HG03378 (cell line): ENCODE measurements at regions not wholly inside any gene's neighbourhood (a gene's known extent, or its start where the extent isn't known, plus 50 kb on each side); places are given as distances from the start of the nearest gene placed in this dataset.
"Not testable (repeated sequence)": the region's sequence is repeated elsewhere in the genome, so short reads cannot be mapped to it uniquely, and the experiment has no call there.

Source experiments
- ATAC-seq: cut with Tn5 transposase; IDR thresholded peaks from one replicate; pipeline ENCODE4 v1.9.1; 2021; ENCODE audit warnings: mild to moderate bottlenecking, moderate library complexity; ENCODE audit not compliant: unreplicated experiment

DNA sequence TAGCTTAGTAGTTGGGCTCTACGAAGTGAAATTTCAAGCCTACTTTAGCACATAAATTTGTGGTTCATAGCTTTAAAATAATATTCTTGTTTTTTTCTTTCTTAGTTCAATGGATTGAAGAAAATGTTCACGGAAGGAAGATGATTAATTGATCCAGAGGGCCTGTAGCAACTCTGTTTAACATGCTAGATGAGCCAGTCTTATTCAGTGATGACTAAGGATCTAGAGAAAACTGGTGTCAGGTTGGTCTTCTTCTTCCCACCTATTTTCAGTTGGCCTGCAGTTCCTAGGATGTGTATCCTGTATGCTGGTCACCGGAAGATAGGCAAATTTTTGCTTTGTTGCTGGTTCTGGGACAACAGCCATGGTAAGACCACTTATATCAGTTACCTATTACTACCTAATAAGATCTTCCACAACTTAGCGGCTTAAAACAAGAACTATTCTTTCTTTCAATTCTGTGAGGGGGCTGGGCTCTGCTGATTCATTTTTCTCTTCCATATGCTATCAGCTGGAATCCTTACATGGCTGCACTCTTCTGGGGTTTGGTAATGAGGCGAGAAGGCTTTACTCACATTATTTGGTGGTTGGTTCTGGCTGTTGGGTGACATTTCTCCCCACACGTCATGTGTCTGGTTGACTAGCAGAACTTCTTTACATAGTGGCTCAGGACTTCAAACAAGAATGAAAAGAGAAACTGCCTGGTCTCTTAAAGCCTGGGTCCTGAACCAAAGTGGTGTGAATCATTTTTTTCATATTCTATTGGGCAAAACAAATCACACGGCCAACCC lies 182.7 kb upstream of the ACTBL2 start:
- no peak for ATAC-seq

DNA sequence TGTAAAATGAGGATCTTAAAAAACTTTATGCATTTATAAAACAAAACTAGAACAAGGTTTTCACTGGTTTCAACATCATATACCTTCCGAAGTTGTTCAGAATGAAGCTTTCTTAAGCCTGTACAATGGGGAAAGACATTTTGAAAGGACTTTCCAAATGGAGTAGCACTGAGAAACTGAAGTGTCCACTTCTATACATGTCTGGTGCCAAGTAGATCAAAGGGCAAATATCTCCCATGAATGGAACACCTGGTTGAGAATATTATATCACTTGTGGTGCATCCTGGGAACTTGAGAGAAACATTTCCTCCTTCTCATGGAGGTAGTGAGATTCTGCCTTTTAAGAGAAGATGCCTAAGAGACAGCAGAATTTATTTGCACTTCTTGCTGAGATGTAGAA lies 182.1 kb upstream of the ACTBL2 start:
- no peak for ATAC-seq

DNA sequence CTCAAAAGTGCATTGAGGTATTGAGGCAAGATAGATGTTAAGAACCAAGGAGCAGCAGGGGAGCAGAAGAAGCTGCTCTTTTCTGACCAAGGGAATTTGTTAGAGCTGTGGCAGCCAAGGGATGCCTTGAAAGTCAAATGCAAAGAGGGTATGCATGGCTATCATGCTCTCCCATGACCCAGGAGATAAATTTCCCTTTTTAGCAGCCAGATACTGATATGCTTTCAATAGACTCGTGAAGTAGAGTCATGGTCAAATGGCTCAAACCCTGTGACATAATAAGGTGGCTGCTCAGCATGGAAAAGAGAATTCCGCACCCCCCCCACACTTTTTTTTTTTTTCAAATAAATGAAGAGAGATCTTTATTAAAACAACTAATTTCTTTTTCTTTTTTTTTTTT lies 180.9 kb upstream of the ACTBL2 start:
- no peak for ATAC-seq

DNA sequence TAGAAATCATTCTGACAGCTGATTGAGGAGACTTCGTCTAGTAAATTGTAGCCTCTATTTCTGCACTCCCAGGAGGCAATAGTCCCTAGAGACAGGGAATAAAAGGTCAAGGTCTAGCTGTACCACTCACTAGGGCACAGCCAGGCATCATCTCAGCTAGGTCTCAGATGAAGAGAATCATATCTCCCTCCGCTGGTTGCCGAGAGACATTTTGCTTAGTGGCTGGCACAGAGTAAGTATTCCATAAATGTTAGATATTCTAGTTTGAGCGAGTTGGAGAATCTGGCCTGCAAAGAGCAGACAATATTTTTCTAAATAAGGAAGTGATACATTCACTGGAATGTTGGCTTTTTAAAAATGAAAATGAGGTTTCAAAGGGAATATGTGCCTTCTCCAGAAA lies 180.4 kb upstream of the ACTBL2 start:
- no peak for ATAC-seq

DNA sequence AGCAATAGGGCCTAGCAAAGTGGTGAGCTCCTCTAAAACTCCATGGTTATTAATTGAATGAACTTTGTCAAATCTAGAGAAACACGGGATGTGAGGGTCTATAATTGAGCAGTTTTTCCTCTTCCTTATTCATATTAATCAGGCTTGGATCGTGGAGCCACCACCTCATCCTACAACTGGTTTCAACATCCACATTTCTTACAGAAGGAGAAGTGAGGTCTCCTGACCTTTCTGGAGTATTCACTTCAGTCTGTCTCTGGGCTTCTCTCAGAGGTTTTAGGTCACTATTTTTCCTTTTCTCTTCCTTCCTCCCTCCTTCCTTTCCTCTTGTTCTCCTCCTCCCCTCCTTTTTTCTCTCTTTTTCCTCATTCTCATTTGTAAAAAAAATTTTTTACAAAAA lies 177.3 kb upstream of the ACTBL2 start:
- no peak for ATAC-seq

DNA sequence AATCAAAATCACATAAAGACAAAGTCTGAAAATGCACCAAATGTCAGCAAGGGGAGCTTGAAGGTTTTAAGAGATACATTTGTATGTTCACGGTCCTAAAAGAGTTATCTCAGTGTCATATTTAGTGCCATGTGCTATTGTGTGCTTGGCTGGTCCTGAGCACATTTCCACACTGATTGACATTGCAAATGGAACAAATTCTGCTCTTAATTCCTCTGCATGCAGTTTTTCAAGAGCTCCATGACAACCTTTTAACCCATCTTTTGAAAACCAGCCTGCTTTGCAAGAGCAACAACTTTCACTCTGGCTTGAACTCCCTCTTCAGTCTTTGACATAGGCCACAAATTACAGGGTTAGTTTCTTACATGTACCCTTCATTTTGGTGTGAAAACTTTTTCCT lies 175.4 kb upstream of the ACTBL2 start:
- ATAC-seq, result no peak

DNA sequence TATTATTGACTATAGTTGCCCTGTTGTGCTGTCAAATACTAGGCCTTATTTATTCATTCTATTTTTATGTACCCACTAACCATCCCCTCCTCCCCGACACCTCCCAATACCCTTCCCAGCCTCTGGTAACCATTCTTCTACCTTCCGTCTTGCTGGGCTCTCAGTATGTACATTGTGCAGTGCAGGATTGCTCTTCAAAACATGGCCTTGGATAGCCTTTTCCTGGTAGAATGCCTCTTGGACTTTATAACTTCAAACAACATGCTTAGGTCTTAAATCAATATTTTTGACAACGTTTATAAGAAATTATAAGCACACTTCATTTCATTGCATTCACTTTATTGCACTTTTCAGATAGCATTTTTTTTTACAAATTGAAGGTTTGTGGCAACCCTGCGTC lies 172.6 kb upstream of the ACTBL2 start:
- ATAC-seq, result no peak

DNA sequence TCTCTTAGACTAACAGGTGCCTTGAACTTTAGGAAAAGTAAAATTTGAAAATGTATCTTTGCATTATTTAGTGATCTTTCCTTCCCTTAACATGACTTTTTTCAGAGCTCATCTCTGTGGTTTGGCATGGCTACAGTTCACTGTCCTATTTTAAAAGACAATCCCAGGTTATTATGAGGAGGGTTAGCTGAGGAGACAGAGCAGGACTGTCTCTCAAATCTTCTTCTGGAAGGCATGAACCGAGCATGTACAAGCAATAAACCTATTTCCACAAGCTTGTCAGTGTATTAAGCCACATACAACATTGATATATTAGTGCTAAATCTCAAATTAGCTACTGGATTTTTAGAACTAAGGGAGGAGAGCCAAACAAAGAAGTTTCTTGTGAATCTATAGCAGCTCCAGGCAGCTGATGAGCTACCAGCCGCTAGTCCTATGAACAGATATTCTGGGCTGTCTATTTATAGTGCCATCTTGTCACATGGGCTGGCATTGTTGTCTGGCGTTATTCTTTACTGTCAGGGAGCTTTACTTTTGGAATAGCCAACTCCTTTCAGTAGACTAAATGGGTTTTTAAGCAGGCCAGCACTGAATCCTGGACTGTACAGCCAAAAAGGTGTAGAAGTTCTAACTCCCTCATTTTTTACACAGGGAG lies 171.2 kb upstream of the ACTBL2 start:
- no peak for ATAC-seq

DNA sequence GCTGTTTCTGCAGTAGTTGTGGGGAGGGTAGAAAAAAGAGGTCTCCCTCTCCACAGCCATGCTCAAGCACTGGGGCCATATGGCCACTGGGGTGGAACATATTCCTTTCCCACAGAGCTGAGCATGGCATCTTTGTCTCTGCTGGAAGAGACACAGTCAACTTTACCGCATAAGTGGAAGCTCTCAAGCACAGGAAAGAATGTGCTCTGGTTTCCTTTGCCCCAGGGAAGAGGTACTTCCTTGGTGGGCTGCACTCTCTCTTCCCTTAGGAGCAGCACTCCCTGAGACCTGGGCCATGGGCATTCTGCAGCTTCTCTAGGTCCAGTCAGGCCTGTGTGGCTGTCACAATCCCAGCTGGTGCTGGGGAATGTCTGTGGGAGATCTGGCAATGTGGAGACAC lies 168.5 kb upstream of the ACTBL2 start:
- ATAC-seq, result no peak

DNA sequence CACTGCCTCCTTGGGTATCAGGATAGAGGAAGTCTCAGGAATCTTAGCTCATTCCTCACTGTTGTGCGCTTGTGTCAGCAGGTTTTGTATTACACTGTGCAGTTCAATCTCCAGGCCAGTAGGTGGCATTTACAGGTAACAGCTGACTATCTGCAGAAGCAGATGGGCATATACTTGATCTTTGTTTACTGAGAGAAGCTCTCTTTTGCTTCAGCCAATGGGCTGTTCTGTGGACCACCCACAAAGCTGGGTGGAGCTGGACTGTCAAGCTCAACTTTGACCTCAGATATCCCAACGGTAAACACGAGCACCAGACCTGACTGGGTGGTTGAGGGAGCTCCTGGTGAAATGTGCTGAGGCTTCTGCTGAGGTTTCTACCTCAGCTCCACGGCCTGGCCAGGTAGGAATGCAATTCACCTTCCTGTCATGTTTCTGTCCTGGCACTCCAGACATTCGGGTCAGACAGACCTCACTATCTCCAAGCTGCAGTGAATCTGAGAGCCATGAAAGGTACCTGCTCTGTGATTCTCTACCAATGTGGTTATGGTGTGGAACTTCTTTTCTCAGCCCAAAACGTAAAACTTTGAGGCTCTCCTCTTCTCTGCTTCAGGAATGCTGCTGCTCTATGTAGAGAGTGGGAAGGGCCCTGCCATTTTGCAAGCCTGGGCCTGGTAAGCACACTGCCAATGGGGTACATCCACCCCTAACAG lies 167.9 kb upstream of the ACTBL2 start:
- ATAC-seq, result peak; percentile 96

DNA sequence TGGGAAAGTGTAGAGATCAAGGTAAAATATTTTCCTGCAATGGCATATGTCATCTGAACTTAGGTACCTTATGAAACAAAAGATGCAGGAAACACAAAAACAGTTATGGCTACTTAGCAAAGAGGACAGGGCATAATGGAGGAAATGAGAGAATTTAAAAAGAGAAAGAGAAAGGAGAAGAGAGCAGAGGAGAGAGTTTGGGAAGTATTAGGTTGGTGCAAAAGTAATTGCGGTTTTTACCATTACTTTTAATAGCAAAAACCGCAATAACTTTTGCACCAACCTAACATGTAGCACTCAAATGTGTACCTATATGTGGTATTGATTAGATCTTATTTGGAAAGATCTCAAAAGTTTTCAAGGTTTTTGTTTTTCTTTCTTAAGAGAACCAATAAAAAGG lies 160.1 kb upstream of the ACTBL2 start:
- ATAC-seq, result no peak

DNA sequence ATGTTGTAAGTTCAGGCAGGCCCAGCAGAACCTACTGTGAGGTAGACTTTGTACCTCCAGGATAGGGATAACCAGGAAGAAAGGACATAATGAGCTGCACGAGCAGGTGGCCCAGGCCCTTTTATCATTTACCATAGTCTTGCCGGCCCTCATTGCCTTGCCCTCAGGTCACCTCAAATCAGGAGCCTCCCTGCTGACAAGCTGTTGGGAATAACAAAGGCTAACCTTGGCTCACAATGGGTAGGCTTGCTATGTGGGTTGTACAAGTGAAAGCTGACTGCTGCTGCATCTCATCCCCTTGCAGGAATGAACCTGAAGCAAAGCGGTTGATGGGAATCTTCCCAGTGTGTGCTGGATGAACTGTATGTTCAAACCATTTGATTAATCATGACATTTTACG lies 159.5 kb upstream of the ACTBL2 start:
- ATAC-seq, result no peak

DNA sequence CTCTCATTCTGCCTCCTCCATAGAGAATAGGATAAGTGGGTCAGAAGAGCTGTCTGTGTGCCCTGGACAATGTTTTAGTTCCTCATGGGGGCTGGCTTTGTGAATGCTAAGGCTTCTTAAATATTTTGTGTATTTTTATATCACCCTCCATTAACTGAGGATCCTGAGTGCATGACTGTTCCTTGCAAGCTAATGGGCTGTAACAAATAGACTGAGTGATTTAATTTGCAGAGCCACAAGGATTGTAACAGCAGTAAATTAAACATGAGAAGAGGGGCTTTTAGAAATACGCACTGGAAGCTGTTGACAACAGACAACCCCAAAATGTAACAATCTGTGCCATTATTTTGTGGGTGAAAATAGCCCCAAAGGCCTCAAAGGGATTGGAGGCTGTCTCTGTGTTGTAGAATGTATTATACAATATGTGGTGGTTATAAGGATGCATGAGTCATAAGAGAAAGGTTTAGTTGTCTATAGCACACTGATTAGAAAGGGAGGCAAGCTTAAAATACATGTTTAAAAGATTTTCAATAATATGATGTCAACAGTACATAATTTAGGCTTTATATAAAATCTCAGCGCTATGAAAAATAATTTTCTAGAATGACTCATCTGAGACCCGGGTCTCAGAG lies 152.7 kb upstream of the ACTBL2 start:
- no peak for ATAC-seq

DNA sequence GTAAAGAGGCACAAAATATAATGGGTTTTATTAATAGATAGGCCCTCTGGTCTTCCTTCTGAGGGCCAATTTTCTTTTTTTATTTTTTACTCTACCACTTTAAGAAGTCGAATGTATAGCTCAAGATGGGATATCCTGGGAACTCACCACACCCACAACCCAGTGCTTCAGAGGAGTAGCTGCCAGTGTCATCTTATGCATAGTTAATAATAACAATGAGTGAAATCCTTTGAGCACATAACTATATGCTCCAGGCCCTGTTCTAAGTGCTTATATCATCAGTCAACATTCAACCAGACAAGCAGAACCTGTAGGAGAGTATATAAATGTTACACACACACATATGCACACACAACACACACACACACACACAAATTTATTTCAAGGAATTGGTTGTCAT lies 150.3 kb upstream of the ACTBL2 start:
- ATAC-seq, result no peak

DNA sequence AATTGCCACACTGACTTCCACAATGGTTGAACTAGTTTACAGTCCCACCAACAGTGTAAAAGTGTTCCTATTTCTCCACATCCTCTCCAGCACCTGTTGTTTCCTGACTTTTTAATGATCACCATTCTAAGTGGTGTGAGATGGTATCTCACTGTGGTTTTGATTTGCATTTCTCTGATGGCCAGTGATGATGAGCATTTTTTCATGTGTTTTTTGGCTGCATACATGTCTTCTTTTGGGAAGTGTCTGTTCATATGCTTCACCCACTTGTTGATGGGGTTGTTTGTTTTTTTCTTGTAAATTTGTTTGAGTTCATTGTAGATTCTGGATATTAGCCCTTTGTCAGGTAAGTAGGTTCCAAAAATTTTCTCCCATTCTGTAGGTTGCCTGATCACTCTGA lies 148.5 kb upstream of the ACTBL2 start:
- not testable (repeated sequence) for ATAC-seq

DNA sequence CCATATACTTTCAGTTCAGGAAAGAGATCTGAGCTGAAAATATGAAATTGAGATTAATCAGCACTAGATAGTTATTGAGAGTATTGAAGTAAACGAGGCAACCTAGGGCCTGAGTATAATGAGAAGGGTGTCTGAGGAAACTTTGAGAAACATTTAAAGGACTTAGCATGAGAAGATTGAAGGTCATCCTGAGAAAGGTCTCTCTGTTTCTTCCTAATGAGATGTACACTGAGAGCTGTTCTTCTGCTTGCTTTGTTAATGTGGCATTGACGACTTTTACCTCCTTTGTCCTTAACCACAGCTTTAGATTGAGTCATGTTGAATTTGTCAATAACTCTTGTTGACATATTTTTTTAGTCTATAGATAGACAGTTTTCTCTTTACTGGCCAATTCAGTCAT lies 145.1 kb upstream of the ACTBL2 start:
- no peak for ATAC-seq

DNA sequence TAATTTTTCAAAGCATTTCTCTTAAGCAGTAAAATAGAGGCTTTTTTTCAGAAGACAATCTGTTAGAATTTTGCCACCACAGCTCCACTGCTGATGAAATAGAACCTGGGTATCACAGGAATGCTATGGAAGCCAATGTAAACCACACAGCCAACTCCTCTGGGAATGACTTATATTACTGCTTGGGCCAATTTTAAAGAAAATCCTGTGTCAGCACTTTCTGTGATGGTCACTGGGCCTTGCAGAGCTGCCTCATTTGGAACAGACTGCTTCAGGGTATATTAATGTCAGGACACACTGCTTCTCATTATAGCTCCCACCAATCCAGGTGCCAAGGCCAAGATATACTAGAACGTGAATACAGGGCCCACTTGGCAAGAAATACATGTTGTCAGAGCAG lies 144.1 kb upstream of the ACTBL2 start:
- ATAC-seq, result no peak

DNA sequence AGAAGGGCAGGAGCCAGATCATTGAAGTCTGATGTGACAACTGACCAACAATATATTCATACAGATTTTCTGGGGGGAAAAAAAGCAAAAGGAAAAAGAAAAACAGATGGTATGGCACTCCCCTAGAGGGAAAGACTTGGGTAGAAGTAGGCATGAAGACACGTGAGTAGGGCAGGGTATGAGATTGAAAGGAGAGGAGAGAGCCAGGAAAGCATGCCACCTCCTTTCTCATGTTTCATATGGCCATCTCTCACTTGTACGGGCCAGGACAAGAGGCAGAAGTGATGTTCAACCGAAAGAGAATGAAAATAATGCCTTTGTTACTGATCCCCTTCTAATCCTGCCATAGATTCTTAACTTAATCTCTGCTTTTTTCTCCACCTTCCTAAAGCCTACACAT lies 139.0 kb upstream of the ACTBL2 start:
- ATAC-seq, result no peak

DNA sequence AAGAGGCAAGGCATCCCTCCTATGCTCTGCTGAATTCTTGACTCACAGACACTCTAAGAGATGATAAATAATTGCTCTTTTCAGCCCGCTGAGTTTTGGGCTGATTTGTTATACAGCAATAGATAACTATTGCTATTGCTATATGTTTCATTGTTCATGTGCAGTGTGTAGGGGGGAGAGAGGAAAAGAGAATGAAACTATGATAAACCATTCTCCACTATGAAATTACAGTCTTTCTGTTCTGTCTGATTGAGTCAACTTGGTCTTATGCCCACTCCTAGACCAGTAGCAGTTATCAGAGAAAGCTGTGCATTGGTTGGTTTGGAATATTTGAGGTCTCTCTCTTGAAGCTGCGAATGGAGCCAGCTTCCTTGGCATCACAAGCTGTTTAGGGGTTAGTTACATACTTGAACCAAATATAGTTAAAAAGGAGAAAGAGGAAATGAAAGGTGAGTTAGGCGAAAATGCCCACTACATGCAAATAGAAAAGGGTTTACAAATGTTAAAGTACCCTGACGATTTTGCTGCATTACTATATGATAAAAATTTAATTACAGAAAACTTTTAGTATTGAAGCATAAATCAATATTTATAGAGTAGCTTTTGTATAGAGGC lies 136.3 kb upstream of the ACTBL2 start:
- no peak for ATAC-seq

DNA sequence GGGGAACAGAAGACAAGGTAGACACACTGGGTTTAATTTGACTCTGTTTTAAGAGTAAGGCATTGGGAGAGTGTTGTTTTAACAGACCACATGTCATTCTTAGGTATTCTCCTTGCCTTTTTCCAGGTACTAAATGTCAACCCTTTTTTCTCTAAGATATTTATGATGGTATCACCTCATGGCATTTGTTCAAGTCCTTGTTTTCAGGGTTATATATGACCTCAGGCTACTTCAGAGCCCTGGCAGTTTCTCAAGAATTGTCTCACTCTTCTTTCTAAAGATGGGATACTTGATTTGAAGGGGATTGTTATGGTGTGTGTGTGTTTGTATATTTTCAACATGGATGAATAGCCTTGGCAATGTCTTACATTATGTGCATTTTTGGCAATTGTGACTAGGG lies 131.1 kb upstream of the ACTBL2 start:
- ATAC-seq, result no peak

DNA sequence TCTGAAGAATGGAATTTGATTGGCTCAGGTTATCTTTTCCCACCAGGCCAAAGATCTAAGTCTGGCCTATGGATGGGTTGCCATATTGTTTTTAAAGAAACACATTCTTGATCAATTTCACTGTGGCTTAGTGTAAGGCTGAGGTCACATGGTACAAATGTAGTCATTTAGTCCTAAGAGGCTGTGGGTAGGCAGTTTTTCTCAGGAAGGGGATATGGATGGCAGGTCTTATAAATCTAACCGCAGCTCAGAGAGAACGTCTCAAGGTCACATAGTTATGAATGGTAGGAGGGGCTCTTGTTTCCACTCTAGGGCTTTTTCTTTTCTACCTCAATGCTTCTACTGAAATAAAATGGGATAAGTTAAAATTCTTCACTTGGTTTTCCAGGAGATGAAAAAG lies 128.6 kb upstream of the ACTBL2 start:
- ATAC-seq, result no peak
